ENCODE measurements at regions not wholly inside any gene's neighbourhood (a gene's known extent, or its start where the extent isn't known, plus 50 kb on each side); places are given as distances from the start of the nearest gene placed in this dataset.

- TF ChIP-seq CTCF (conservative IDR thresholded peaks at IDR 0.05; ENCODE audit: low read depth, low read length) (no peak), EZH2 (IDR thresholded peaks at IDR 0.05; ENCODE audit: borderline replicate concordance, low read depth, low read length, poor library complexity, severe bottlenecking) (no peak)
These were observed 63.2 kb upstream of the DLX6 start for GRCh38 chr7:96942112-96942511.
